ENCODE measurements at regions not wholly inside any gene's neighbourhood (a gene's known extent, or its start where the extent isn't known, plus 50 kb on each side); places are given as distances from the start of the nearest gene placed in this dataset.

GRCh38 chr9:38289236-38289865 is 103.2 kb upstream of the ALDH1B1 start:
- intact Hi-C loops (cut with DNase I), result no loop called here

GRCh38 chr9:38288502-38288901 is 104.0 kb upstream of the ALDH1B1 start:
- no peak for DNase-seq
- intact Hi-C loops (cut with DNase I), result no loop called here

More at GRCh38 chr9:38289236-38289865, 103.2 kb upstream of the ALDH1B1 start:
- DNase-seq, result no peak

GRCh38 chr9:38287420-38287985 is 105.0 kb upstream of the ALDH1B1 start:
- no peak for DNase-seq
- intact Hi-C loops (cut with DNase I), result no loop called here

- intact Hi-C loops (cut with DNase I), result no loop called here
- no peak for DNase-seq
These were observed 105.7 kb upstream of the ALDH1B1 start for GRCh38 chr9:38286766-38287165.

DNA sequence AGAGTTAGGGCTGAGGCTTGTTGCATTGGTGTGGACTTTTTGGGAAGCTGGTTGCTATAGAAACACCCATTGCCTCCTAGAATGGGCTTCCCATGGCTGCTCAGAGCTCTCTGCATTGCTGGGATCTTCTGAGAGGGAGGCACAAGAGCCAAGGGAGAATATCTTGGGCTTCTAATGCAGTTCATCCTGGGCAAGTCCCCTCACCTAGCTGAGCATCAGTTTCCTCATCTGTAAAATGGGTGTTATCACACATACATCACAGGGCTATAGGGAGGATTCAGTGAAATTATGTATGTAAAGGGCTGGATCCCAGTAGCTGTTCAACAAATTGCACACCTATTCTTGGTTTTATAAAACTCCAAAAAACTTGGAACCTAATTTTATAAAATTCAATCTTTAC is 106.1 kb upstream of the ALDH1B1 start:
- intact Hi-C loops (cut with DNase I), result no loop called here
- DNase-seq, result no peak

DNA sequence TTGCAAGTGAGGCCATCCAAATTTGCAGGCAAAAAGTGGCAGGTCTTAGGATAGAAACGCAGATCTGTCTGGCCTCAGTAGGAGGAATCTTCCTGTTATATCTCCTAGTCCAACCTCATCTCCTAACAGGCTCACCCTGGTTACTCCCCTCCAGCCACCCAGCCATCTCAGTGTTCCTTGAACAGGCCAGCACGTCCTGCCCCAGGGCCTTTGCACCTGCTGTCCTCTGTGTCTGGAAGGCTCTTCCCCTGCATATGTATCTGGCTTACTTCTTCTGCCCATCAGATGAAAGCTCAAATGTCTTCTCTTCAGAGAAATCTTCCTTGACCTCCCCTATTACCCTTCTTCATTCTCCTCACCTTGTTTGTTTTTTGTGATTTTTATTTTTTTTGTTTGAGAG is 107.3 kb upstream of the ALDH1B1 start:
- intact Hi-C loops (cut with DNase I), result no loop called here
- DNase-seq, result no peak

GRCh38 chr9:38284588-38285051 is 107.9 kb upstream of the ALDH1B1 start:
- no peak for DNase-seq

GRCh38 chr9:38284039-38284575 is 108.4 kb upstream of the ALDH1B1 start:
- DNase-seq, result no peak
- intact Hi-C loops (cut with DNase I), result no loop called here

More at GRCh38 chr9:38284588-38285051, 107.9 kb upstream of the ALDH1B1 start:
- intact Hi-C loops (cut with DNase I), result no loop called here

DNA sequence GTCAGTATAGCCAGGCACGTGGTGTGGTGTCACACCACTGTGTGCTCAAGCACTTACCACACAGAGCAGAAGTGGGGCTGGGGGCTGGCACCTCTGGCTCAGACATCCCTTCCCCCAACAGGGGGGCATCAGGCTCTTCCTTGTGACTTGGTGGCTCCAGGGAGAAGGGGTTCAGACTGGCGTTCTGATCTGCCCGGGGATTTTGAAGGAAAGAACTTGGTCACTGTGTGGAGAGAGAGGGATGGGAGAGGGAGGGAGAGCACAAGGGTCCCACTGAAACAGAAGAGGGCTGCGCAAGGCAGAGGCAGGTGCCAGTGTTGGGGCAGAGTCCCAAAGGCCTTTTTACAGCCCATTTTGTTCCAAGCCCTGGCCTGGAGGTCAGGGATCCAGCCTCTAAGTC is 109.7 kb upstream of the ALDH1B1 start:
- intact Hi-C loops (cut with DNase I), result no loop called here
- no peak for DNase-seq

DNA sequence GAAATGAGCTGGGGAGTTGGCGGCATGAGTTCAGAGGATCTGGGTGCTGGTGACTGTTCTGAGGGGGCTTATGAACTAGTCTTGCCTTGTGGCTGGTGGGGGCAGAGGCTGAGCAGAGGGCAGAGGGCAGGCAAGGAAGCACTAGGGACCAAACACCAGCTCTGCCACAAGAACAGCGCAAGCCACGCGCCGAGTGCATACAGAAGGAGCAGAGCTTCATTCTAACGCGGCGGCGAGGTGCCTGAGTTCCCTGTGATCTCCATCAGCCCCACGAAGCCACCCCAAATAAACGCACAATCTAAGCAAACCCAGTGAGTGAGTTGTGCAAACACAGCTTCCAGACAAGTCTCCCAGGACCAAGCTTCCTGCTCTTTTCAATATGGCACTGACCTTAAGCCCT is 110.6 kb upstream of the ALDH1B1 start:
- DNase-seq, result no peak
- intact Hi-C loops (cut with DNase I), result no loop called here

- intact Hi-C loops (cut with DNase I), result no loop called here
- no peak for DNase-seq
These were observed 111.3 kb upstream of the ALDH1B1 start for GRCh38 chr9:38281196-38281595.

GRCh38 chr9:38280251-38280800 is 112.2 kb upstream of the ALDH1B1 start:
- DNase-seq, result no peak
- intact Hi-C loops (cut with DNase I), result no loop called here

- no peak for DNase-seq
- intact Hi-C loops (cut with DNase I), result no loop called here
These were observed 113.4 kb upstream of the ALDH1B1 start for GRCh38 chr9:38278931-38279679.

DNA sequence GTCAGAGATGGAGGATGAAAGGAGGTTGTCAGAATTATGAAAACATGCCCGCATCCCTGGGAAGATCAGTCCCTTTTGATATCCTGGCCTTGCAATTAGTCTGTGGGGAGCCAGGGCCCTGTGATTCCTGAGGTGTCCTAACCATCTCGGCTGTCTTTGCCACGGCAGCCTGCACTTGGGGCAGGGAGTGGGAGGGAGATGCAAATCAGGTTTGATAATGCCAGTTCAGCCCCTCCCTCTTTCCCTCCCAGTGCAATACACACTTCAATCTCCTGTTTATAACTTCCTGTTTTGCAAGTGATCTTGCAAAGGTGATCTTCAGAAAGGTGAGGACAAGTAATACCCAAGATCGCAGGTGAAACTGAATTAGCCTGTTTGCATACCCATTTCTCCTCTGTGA is 114.0 kb upstream of the ALDH1B1 start:
- intact Hi-C loops (cut with DNase I), result no loop called here
- no peak for DNase-seq

GRCh38 chr9:38277601-38278200 is 114.8 kb upstream of the ALDH1B1 start:
- intact Hi-C loops (cut with DNase I), result no loop called here
- DNase-seq, result no peak

GRCh38 chr9:38276771-38277439 is 115.6 kb upstream of the ALDH1B1 start:
- DNase-seq, result no peak
- intact Hi-C loops (cut with DNase I), result no loop called here

- DNase-seq, result no peak
- intact Hi-C loops (cut with DNase I), result no loop called here
These were observed 117.7 kb upstream of the ALDH1B1 start for GRCh38 chr9:38274800-38275199.

DNA sequence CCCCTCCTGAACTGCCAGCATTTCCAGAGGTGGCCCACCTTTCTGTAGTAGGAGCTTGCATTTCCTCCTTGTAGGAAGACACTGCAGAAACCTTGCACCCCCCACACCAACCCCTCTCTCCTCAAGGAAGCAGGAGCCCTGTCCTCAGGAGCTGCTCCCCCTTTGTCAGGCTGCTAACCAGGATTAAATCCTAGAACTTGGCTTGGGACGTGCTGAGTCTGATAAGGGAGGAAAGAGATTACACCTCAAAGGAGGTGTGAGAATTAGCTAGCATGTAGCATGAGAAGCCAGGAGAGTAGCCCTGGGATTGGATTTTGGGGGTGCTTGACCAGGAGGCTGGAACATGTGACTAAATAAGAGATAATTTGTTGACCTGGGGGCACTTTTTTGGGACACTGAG is 119.8 kb upstream of the ALDH1B1 start:
- DNase-seq, result no peak
- intact Hi-C loops (cut with DNase I), result no loop called here

DNA sequence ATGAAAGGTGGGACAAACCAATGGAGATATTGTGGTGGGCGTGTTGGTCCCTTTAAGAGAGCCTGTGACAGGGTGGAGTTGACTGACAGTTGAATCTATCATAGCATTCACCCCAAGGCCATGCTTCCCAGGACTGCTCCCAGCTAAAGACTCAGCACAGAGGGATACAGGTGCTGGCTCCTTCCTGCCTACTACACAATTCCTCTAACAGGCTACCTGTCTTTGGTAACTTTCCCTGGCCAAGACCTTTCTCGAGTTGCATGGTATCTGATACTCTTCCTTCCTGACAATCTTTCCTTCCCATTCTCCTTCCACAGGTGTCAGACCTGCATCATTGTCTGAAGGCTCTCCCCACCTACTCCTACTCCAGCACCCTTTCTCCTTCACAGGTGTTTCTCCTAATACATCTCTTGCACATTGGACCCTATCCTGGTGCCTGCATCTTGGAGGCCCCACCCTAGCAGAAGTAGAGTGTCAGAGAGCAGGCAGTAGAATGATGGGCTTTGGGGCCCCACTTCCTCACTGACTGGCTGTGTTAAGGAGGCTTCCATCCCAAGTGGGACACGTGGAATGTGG is 120.7 kb upstream of the ALDH1B1 start:
- intact Hi-C loops (cut with DNase I), result no loop called here

GRCh38 chr9:38269775-38270174 is 122.7 kb upstream of the ALDH1B1 start:
- intact Hi-C loops (cut with DNase I), result no loop called here
- DNase-seq, result no peak

More for the DNA sequence above, 120.7 kb upstream of the ALDH1B1 start:
- no peak for DNase-seq

Measured in posterior cingulate gyrus (tissue), 11 donors.